AG04449 (cell line): ENCODE measurements at regions not wholly inside any gene's neighbourhood (a gene's known extent, or its start where the extent isn't known, plus 50 kb on each side); places are given as distances from the start of the nearest gene placed in this dataset.

Experiments
- CTCF ChIA-PET: fragments of 350-600 bp; formaldehyde crosslinking; extraction: SDS; loops from one replicate; lab custom pipeline; 2021; ENCODE audit warnings: antibody characterized with exemption; lab: Yijun Ruan, JAX
- POLR2A ChIA-PET: fragments of 400-600, 350-600 bp; formaldehyde crosslinking; extraction: SDS; loops from one replicate; lab custom pipeline; 2020; ENCODE audit warnings: antibody characterized with exemption, inconsistent platforms; lab: Yijun Ruan, JAX
- DNase-seq: peaks from one replicate; pipeline ENCODE4 v3.0.0-alpha.2; 2010; ENCODE audit warnings: low read depth, low spot score
- H3K4me3 ChIP-seq: 2 replicates; pipeline ENCODE4 v1.5.1; 2011; ENCODE audit warnings: low read depth, mild to moderate bottlenecking, control low read depth, low read length
- CTCF ChIP-seq: IDR thresholded peaks from one replicate; pipeline ENCODE4 v1.5.1; 2011; ENCODE audit warnings: mild to moderate bottlenecking, moderate library complexity, low read length, control low read depth, inconsistent platforms; ENCODE audit not compliant: insufficient read depth; ENCODE audit errors: missing control alignments

DNA sequence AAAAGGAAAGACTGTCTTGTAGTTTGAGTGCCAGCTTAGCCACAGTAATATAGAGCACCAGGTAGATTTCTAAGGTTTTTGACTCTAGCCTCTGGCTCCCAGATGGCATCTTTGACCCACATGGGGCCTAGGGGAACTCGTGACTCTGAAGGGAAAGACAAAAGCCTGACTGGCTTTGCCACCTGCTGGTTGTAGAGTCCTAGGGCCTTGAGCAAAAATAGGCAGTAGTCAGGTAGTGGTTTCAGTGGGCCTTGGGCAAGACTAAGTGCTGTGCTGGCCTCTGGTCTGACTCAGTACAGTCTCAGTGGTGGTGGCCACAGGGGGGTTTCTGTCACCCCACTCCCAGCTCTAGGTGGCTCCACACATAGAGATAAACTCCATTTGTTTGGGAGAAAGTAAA is 349.4 kb downstream of the FAM181B start:
- DNase-seq, result no peak
- ChIA-PET CTCF (no interaction called here), POLR2A (no interaction called here)
- no peak for TF ChIP-seq CTCF
- H3K4me3 ChIP-seq, result no peak overlapping the region

GRCh38 chr11:82373781-82374542 is 359.7 kb downstream of the FAM181B start:
- no peak overlapping the region for H3K4me3 ChIP-seq
- ChIA-PET CTCF (no interaction called here), POLR2A (no interaction called here)
- no peak for DNase-seq
- TF ChIP-seq CTCF, result no peak

DNA sequence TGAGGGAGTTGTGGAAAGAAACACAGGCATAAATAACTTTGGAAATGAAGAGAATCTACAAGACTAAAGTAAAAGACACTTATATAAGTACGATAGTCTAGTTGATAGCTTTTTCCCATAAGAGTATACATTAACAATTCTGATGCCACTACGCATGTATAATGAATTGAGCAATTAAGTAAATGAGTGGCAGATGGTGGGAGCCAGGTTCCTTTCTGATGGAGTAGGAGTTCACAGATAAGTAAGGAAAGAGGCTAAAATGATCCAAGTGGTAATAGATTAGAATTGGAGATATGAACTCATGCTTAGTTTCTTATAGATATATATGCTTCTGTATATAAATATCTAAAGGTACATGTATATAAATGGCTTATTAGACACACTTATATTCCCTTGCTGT is 368.3 kb downstream of the FAM181B start:
- no peak overlapping the region for H3K4me3 ChIP-seq
- ChIA-PET POLR2A (no interaction called here), CTCF (no interaction called here)
- no peak for DNase-seq
- TF ChIP-seq CTCF, result no peak

- no peak overlapping the region for H3K4me3 ChIP-seq
- ChIA-PET CTCF (no interaction called here), POLR2A (no interaction called here)
- TF ChIP-seq CTCF, result no peak
- DNase-seq, result no peak
Measured at GRCh38 chr11:82356316-82356715, 377.3 kb downstream of the FAM181B start.

- ChIA-PET CTCF (no interaction called here), POLR2A (no interaction called here)
- H3K4me3 ChIP-seq, result no peak overlapping the region
- no peak for TF ChIP-seq CTCF
- DNase-seq, result no peak
Measured at GRCh38 chr11:82355313-82355823, 378.3 kb downstream of the FAM181B start.

- ChIA-PET POLR2A (no interaction called here), CTCF (no interaction called here)
- no peak for TF ChIP-seq CTCF
- H3K4me3 ChIP-seq, result no peak overlapping the region
- DNase-seq, result no peak
Measured at GRCh38 chr11:82326853-82327252, 406.8 kb downstream of the FAM181B start.
